ENCODE measurements at regions not wholly inside any gene's neighbourhood (a gene's known extent, or its start where the extent isn't known, plus 50 kb on each side); places are given as distances from the start of the nearest gene placed in this dataset.

GRCh38 chr18:61085761-61086160 is 247.5 kb upstream of the CDH20 start:
- no peak for TF ChIP-seq CTCF (IDR thresholded peaks at IDR 0.05; ENCODE audit: low read depth, low read length)
- POLR2A ChIA-PET, result no interaction called here
- Histone ChIP-seq H3K9me3 (ENCODE audit: control insufficient read depth, insufficient read depth, low read length) (no peaks in the 10 kb centered on the region), H3K27me3 (ENCODE audit: control insufficient read depth, insufficient read depth, low read length) (no peaks in the 10 kb centered on the region), H3K4me3 (ENCODE audit: low read depth, low read length) (no peak overlapping the region), H3K27ac (ENCODE audit: low read depth, low read length) (no peak overlapping the region)
- no peak for DNase-seq (ENCODE audit: low read depth, low spot score)
- CTCF ChIA-PET, result no interaction called here

- TF ChIP-seq CTCF (IDR thresholded peaks at IDR 0.05; ENCODE audit: low read depth, low read length), result no peak
- H3K27me3 ChIP-seq (ENCODE audit: control insufficient read depth, insufficient read depth, low read length), result no peaks in the 10 kb centered on the region
- CTCF ChIA-PET, result no interaction called here
- H3K9me3 ChIP-seq (ENCODE audit: control insufficient read depth, insufficient read depth, low read length), result no peaks in the 10 kb centered on the region
- no peak for DNase-seq (ENCODE audit: low read depth, low spot score)
- no peak overlapping the region for H3K4me3 ChIP-seq (ENCODE audit: low read depth, low read length)
- POLR2A ChIA-PET, result no interaction called here
- H3K27ac ChIP-seq (ENCODE audit: low read depth, low read length), result no peak overlapping the region
Measured at GRCh38 chr18:61086657-61087056, 246.6 kb upstream of the CDH20 start.

GRCh38 chr18:61091379-61091778 is 241.9 kb upstream of the CDH20 start:
- Histone ChIP-seq H3K9me3 (ENCODE audit: control insufficient read depth, insufficient read depth, low read length) (no peaks in the 10 kb centered on the region), H3K4me3 (ENCODE audit: low read depth, low read length) (no peak overlapping the region), H3K27ac (ENCODE audit: low read depth, low read length) (no peak overlapping the region), H3K27me3 (ENCODE audit: control insufficient read depth, insufficient read depth, low read length) (no peaks in the 10 kb centered on the region)
- CTCF ChIA-PET, result interaction anchor here (0.9 kb wide), 1 partner anchor 9 kb away, joined by 3 read pairs; no protein-coding TSS in a partner anchor
- POLR2A ChIA-PET, result no interaction called here
- DNase-seq (ENCODE audit: low read depth, low spot score), result no peak
- no peak for TF ChIP-seq CTCF (IDR thresholded peaks at IDR 0.05; ENCODE audit: low read depth, low read length)

- no peak for TF ChIP-seq CTCF (IDR thresholded peaks at IDR 0.05; ENCODE audit: low read depth, low read length)
Measured at GRCh38 chr18:61093965-61094364, 239.3 kb upstream of the CDH20 start.

GRCh38 chr18:61096226-61096625 is 237.0 kb upstream of the CDH20 start:
- TF ChIP-seq CTCF (IDR thresholded peaks at IDR 0.05; ENCODE audit: low read depth, low read length), result no peak
- H3K27ac ChIP-seq (ENCODE audit: low read depth, low read length), result no peak overlapping the region
- H3K9me3 ChIP-seq (ENCODE audit: control insufficient read depth, insufficient read depth, low read length), result no peaks in the 10 kb centered on the region
- no peaks in the 10 kb centered on the region for H3K27me3 ChIP-seq (ENCODE audit: control insufficient read depth, insufficient read depth, low read length)
- POLR2A ChIA-PET, result no interaction called here
- no peak for DNase-seq (ENCODE audit: low read depth, low spot score)
- CTCF ChIA-PET, result interaction anchor here (0.6 to 0.9 kb wide), 2 partner anchors 42 to 406 kb away, joined by 3 to 4 read pairs; no protein-coding TSS in a partner anchor
- H3K4me3 ChIP-seq (ENCODE audit: low read depth, low read length), result no peak overlapping the region

More at GRCh38 chr18:61093965-61094364, 239.3 kb upstream of the CDH20 start:
- H3K27me3 ChIP-seq (ENCODE audit: control insufficient read depth, insufficient read depth, low read length), result no peaks in the 10 kb centered on the region
- ChIA-PET POLR2A (no interaction called here), CTCF (no interaction called here)
- H3K9me3 ChIP-seq (ENCODE audit: control insufficient read depth, insufficient read depth, low read length), result no peaks in the 10 kb centered on the region
- H3K4me3 ChIP-seq (ENCODE audit: low read depth, low read length), result no peak overlapping the region
- H3K27ac ChIP-seq (ENCODE audit: low read depth, low read length), result no peak overlapping the region
- DNase-seq (ENCODE audit: low read depth, low spot score), result no peak

Data from AG04450 (cell line).